PC-3 (cell line): ENCODE measurements at regions not wholly inside any gene's neighbourhood (a gene's known extent, or its start where the extent isn't known, plus 50 kb on each side); places are given as distances from the start of the nearest gene placed in this dataset.
"Not testable (repeated sequence)": the region's sequence is repeated elsewhere in the genome, so short reads cannot be mapped to it uniquely, and the experiment has no call there.

Experiments
- ATAC-seq: fragments of 200-7000 bp; cut with Tn5 transposase; 2 replicates; pipeline ENCODE4 v1.9.1; 2020; ENCODE audit warnings: mild to moderate bottlenecking, moderate library complexity
- BruUV-seq: library from RNA; stranded (reverse); fragments of 400-500 nt; replicated peaks from 2 replicates; lab custom pipeline; 2021; lab: Mats Ljungman, UMichigan
- CTCF ChIA-PET: fragments of 300-600 bp; sonication (Branson Sonifier 250); formaldehyde crosslinking; loops from one replicate; lab custom pipeline; 2022; ENCODE audit warnings: antibody characterized with exemption; lab: Charles Lee
- POLR2A ChIA-PET: fragments of 300-600 bp; sonication (Branson Sonifier 250); formaldehyde crosslinking; loops from one replicate; lab custom pipeline; 2022; ENCODE audit warnings: antibody characterized with exemption; ENCODE audit not compliant: unreplicated experiment; lab: Charles Lee
- DNase-seq: peaks from one replicate; pipeline ENCODE4 v3.0.0-alpha.2; 2015
- H2AFZ ChIP-seq: fragments of 300-600 bp; sonication (generic); 2 replicates; pipeline ENCODE4 v1.6.0; 2016; ENCODE audit warnings: antibody characterized with exemption, low read length
- H3F3A ChIP-seq: fragments of 300-600 bp; sonication (generic); one replicate; pipeline ENCODE4 v1.6.0; 2017; ENCODE audit warnings: antibody characterized with exemption, low read length, control low read depth, mild to moderate bottlenecking; ENCODE audit not compliant: unreplicated experiment
- H3K27ac ChIP-seq: fragments of 300-600 bp; sonication (generic); 2 replicates; pipeline ENCODE4 v1.5.1; 2016; ENCODE audit warnings: mild to moderate bottlenecking, low read length
- H3K27me3 ChIP-seq: fragments of 300-600 bp; sonication (generic); 2 replicates; pipeline ENCODE4 v1.6.1; 2016; ENCODE audit warnings: low read length, mixed read lengths
- H3K36me3 ChIP-seq: fragments of 300-600 bp; sonication (generic); 2 replicates; pipeline ENCODE4 v1.6.1; 2016; ENCODE audit warnings: low read depth, mixed run types, low read length, mixed read lengths
- H3K4me1 ChIP-seq: fragments of 300-600 bp; sonication (generic); 2 replicates; pipeline ENCODE4 v1.5.1; 2016; ENCODE audit warnings: low read length; ENCODE audit not compliant: insufficient read depth
- H3K4me2 ChIP-seq: fragments of 300-600 bp; sonication (generic); 2 replicates; pipeline ENCODE4 v1.6.0; 2016; ENCODE audit warnings: low read length
- H3K4me3 ChIP-seq: fragments of 300-600 bp; sonication (generic); 2 replicates; pipeline ENCODE4 v1.5.1; 2016; ENCODE audit warnings: mild to moderate bottlenecking, low read length, mixed read lengths
- H3K79me2 ChIP-seq: fragments of 300-600 bp; sonication (generic); 2 replicates; pipeline ENCODE4 v1.6.1; 2017; ENCODE audit warnings: low read length, mixed read lengths
- H3K9ac ChIP-seq: fragments of 300-600 bp; sonication (generic); 2 replicates; pipeline ENCODE4 v1.6.0; 2016; ENCODE audit warnings: mild to moderate bottlenecking, low read length
- H3K9me2 ChIP-seq: fragments of 300-600 bp; sonication (generic); replicated peaks from 2 replicates; pipeline ENCODE4 v1.6.1; 2016; ENCODE audit warnings: mixed run types, low read length, mixed read lengths
- H3K9me3 ChIP-seq: fragments of 300-600 bp; sonication (generic); 2 replicates; pipeline ENCODE4 v1.6.1; 2016; ENCODE audit warnings: low read length, mixed read lengths
- H4K20me1 ChIP-seq: fragments of 300-600 bp; sonication (generic); 2 replicates; pipeline ENCODE4 v1.6.1; 2016; ENCODE audit warnings: low read length, mixed read lengths
- EZH2 ChIP-seq: fragments of 300-600 bp; sonication (generic); IDR thresholded peaks from one replicate; pipeline ENCODE4 v1.6.1; 2017; ENCODE audit warnings: antibody characterized with exemption, mild to moderate bottlenecking, low read length; ENCODE audit not compliant: unreplicated experiment
- EZH2phosphoT487 ChIP-seq: fragments of 300-600 bp; sonication (generic); IDR thresholded peaks from 2 replicates; pipeline ENCODE4 v1.6.1; 2018; ENCODE audit warnings: mild to moderate bottlenecking, antibody characterized with exemption, low read length, borderline replicate concordance
- intact Hi-C: fragments of 100-400 bp; cut with micrococcal nuclease; formaldehyde crosslinking; loops from 2 replicates; pipeline ENCODE4 v1.9.0; 2023
- TF ChIP-seq, protein P1 (sequence below): fragments of 300-600 bp; sonication (generic); conservative IDR thresholded peaks from 2 replicates; pipeline ENCODE4 v1.5.1; 2017; ENCODE audit warnings: antibody characterized with exemption, low read depth, mild to moderate bottlenecking, low read length

DNA sequence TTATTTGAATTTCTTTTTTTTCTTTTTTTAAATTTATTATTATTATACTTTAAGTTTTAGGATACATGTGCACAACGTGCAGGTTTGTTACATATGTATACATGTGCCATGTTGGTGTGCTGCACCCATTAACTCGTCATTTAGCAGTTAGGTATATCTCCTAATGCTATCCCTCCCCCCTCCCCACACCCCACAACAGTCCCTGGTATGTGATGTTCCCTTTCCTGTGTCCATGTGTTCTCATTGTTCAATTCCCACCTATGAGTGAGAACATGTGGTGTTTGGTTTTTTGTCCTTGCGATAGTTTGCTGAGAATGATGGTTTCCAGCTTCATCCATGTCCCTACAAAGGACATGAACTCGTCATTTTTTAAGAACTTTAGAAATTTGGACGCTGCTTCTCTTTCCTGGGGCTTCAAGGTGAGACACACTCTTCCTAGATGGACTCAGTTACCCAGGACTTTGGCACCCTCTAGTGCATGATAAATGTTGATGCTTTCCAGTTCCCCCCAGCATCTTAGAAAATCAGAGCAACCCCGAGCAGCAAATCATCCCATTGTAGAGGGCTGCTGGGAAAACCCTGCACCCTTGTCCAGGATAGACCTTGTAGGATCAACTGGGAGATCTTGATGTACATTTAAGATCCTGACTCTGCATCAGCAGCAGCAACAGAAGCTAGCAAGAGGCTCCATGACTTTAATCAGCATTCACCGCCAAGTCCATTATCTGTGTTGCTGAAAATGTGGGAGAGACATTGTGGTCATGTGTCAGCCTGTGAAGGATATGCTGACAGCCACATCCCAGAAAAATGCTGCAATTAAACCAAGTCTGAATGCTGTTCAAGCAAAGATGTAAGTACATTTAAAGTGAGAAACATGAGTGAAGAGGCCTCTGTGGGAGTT is 266.9 kb upstream of the FAM78B start:
- H3K9ac ChIP-seq, H3K9me3 ChIP-seq, H2AFZ ChIP-seq, H3K27me3 ChIP-seq, BruUV-seq, H3K27ac ChIP-seq, H3K4me1 ChIP-seq, H3K36me3 ChIP-seq, POLR2A ChIA-PET, H3K4me3 ChIP-seq, H3F3A ChIP-seq, H4K20me1 ChIP-seq, CTCF ChIA-PET, H3K4me2 ChIP-seq, H3K79me2 ChIP-seq, H3K9me2 ChIP-seq: not testable (repeated sequence)
- TF ChIP-seq, protein P1, sequence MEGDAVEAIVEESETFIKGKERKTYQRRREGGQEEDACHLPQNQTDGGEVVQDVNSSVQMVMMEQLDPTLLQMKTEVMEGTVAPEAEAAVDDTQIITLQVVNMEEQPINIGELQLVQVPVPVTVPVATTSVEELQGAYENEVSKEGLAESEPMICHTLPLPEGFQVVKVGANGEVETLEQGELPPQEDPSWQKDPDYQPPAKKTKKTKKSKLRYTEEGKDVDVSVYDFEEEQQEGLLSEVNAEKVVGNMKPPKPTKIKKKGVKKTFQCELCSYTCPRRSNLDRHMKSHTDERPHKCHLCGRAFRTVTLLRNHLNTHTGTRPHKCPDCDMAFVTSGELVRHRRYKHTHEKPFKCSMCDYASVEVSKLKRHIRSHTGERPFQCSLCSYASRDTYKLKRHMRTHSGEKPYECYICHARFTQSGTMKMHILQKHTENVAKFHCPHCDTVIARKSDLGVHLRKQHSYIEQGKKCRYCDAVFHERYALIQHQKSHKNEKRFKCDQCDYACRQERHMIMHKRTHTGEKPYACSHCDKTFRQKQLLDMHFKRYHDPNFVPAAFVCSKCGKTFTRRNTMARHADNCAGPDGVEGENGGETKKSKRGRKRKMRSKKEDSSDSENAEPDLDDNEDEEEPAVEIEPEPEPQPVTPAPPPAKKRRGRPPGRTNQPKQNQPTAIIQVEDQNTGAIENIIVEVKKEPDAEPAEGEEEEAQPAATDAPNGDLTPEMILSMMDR: peak; percentile 59; the same call in 1 of the 2 replicates
- ATAC-seq (peak; percentile 43; the same call in 1 of the 2 replicates), DNase-seq (peak; percentile 57)
- intact Hi-C loops: loop anchor here (5.0 kb wide), 1 partner anchor 506 kb away; no protein-coding TSS in a partner anchor

DNA sequence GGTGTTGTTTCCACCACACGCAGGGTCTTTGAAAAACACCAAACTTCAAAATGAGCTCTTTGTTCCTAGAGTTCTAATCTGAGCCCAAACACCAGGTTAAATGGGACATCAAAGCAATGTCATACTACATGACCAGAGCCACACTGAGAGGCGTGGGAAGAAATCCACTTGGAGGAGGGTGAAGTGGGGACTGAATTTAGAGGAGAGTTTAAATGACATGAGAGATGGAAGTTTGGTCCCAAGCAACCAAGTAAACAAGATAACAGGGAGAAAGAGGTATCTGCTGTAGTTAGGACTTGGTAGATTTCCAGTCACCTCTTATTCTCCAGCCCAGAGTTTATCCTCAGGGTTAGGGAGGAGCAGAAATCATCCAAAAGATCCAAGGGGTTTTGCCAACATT is 290.9 kb upstream of the FAM78B start:
- no peaks in the 10 kb centered on the region for H3K4me1 ChIP-seq
- no peak overlapping the region for H3K9ac ChIP-seq
- ChIA-PET CTCF (no interaction called here), POLR2A (no interaction called here)
- no peaks in the 10 kb centered on the region for H3K9me3 ChIP-seq
- no peak for DNase-seq
- H3K36me3 ChIP-seq: no peaks in the 10 kb centered on the region
- no peak overlapping the region for H2AFZ ChIP-seq
- BruUV-seq: no TSS peak
- no peaks in the 10 kb centered on the region for H4K20me1 ChIP-seq
- ATAC-seq: no peak
- H3K4me2 ChIP-seq: no peak overlapping the region
- no peaks in the 10 kb centered on the region for H3F3A ChIP-seq
- no peaks in the 10 kb centered on the region for H3K27me3 ChIP-seq
- TF ChIP-seq, protein P1: no peak
- TF ChIP-seq EZH2phosphoT487: no peak
- TF ChIP-seq EZH2: no peak
- no peaks in the 10 kb centered on the region for H3K79me2 ChIP-seq
- intact Hi-C loops: no loop called here
- H3K27ac ChIP-seq: no peak overlapping the region
- H3K4me3 ChIP-seq: no peak overlapping the region
- no peaks in the 10 kb centered on the region for H3K9me2 ChIP-seq

DNA sequence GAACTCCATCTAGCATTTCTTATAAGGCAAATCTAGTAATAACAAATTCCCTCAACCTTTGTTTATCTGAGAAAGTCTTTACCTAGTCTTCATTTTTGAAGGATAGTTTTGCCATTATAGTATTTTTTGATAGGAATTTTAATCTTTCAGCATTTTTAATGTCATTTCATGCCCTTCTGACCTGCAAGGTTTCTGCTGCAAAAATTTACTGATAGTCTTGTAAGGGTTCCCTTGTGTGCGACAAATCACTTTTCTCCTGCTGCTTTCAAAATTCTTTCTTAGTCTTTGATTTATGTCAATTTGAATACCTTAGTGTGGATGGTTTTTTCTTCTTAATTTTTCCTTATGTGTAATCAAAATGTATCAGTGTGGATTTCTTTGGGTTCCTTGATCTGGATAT is 297.5 kb upstream of the FAM78B start:
- no peaks in the 10 kb centered on the region for H3F3A ChIP-seq
- TF ChIP-seq, protein P1: no peak
- TF ChIP-seq EZH2phosphoT487 (no peak), EZH2 (no peak)
- H3K36me3 ChIP-seq: no peaks in the 10 kb centered on the region
- no peaks in the 10 kb centered on the region for H3K4me1 ChIP-seq
- ChIA-PET POLR2A (no interaction called here), CTCF (no interaction called here)
- H3K79me2 ChIP-seq: no peaks in the 10 kb centered on the region
- ATAC-seq (no peak), DNase-seq (no peak)
- no peak overlapping the region for H3K27ac ChIP-seq
- no peaks in the 10 kb centered on the region for H3K9me2 ChIP-seq
- no peak overlapping the region for H3K4me3 ChIP-seq
- H3K4me2 ChIP-seq: no peak overlapping the region
- BruUV-seq: no TSS peak
- intact Hi-C loops: no loop called here
- H3K9me3 ChIP-seq: 0 out of 2 replicates have a peak, but pooled peaks cover 11% of the 10 kb centered on the region
- H4K20me1 ChIP-seq: no peaks in the 10 kb centered on the region
- H3K27me3 ChIP-seq: no peaks in the 10 kb centered on the region
- H3K9ac ChIP-seq: no peak overlapping the region
- H2AFZ ChIP-seq: no peak overlapping the region
